LNCAP (cell line): ENCODE measurements at regions not wholly inside any gene's neighbourhood (a gene's known extent, or its start where the extent isn't known, plus 50 kb on each side); places are given as distances from the start of the nearest gene placed in this dataset.

ENCODE experiments used
- CTCF ChIP-seq: fragments of 450-650 bp; IDR thresholded peaks from 2 replicates; pipeline ENCODE4 v1.5.1; 2017; ENCODE audit warnings: mild to moderate bottlenecking

GRCh38 chr2:8592736-8593135 is 89.1 kb upstream of the ID2 start:
- no peak for TF ChIP-seq CTCF

DNA sequence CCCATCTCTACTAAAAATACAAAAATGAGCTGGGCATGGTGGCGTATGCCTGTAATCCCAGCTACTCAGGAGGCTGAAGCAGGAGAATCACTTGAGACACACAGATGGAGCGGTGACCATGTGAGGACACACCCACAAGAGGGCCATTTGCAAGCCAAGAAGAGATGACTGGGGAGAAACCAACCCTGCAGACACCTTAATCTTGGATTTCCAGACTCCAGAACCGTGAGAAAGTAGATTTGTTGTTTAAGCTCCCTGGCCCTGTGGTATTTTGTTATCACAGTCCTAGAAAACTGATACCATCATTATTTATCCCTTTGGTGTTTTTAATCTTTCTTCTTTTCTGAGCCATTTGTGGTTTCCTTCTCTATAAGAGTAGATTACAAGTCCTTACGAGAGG is 88.6 kb upstream of the ID2 start:
- no peak for TF ChIP-seq CTCF

- no peak for TF ChIP-seq CTCF
These were observed 87.0 kb upstream of the ID2 start for GRCh38 chr2:8594731-8595427.

DNA sequence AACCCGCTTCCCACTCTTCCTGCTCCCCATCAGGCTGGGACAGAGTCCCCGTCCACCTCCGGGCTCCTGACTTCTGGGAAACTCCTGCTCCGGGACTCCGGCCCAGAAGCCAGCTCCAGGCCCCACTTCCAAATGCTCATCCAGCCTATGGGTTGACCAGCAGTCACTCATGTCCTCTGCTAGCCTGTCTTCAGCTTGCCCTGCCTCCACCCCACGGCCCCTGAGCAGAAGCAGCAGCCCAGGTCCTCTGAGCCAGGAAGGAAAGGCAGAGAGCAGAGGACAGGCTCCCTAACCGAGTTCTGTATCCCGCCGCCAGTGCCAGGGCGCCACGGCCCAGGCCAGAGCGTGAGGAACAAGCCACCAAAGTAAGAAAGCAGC is 86.4 kb upstream of the ID2 start:
- TF ChIP-seq CTCF = no peak

DNA sequence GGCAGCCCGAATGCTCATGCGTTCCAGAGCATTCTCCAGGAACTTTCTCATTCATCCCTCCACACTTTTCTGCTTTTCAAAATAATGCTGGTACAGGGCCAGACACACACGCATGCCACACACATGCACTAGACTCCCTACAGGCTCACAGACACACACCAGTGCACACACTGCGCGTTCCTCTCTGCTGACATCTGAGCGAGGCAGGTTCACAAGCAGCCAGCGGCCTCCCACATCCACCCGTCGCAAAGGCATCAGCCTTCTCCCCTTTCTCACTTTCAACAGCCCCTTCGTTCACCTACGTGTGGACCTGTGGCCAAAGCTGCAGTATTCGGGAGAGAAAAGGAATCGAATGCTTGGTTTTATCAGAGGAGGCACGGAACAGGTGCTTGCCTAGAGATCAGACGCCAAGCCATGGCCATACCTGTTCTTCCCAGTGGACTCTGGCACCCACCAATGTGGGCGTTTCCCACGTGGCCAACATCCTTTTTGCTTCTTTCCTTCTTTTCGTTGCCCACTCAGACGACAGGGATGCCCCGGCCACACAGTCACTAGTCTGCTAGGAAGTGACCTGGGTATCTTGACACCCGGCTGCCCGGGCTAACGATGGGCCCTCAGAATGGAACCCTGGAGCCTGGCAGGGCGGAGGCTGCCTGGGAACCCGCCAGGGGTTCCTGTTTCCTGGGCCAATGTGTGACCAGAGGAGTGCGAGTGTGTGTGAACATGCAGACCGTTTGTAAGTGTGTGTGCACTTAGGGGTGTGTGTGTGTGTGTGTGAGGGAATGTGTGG is 85.8 kb upstream of the ID2 start:
- no peak for TF ChIP-seq CTCF

DNA sequence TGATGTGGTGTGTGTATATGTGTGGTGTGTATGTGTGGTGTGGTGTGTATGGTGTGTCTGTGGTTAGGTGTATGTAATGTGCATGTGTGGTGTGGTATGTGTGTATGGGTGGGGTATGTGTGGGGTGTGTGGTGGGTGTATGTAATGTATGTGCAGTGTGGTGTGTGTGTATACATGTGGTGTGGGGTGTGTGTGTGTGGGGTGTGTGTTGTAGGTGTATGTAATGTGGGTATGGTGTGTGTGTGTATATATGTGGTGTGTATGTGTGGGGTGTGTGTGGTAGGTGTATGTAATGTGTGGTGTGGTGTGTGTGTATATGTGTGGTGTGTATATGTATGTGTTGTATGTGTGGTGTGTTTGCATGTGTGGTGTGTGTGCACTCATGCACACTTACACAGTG is 84.8 kb upstream of the ID2 start:
- TF ChIP-seq CTCF = no peak

GRCh38 chr2:8597559-8598225 is 84.2 kb upstream of the ID2 start:
- no peak for TF ChIP-seq CTCF
